HepG2 (cell line): ENCODE measurements at regions not wholly inside any gene's neighbourhood (a gene's known extent, or its start where the extent isn't known, plus 50 kb on each side); places are given as distances from the start of the nearest gene placed in this dataset.

ENCODE experiments used
- AHR ChIP-seq: IDR thresholded peaks from 2 replicates; pipeline ENCODE4 v1.6.1; 2018; ENCODE audit warnings: missing genetic modification reagents, missing compliant biosample characterization
- FOSL2 ChIP-seq: sonication (generic); formaldehyde crosslinking; IDR thresholded peaks from 2 replicates; pipeline ENCODE4 v1.4.0; 2020; ENCODE audit warnings: missing genetic modification reagents
- KIAA2018 ChIP-seq: sonication (generic); formaldehyde crosslinking; IDR thresholded peaks from 2 replicates; pipeline ENCODE4 v1.5.0; 2020; ENCODE audit warnings: mild to moderate bottlenecking, missing genetic modification reagents, borderline replicate concordance
- LRRFIP1 ChIP-seq: sonication (generic); formaldehyde crosslinking; conservative IDR thresholded peaks from 2 replicates; pipeline ENCODE4 v1.4.0; 2020; ENCODE audit warnings: missing genetic modification reagents
- MTA1 ChIP-seq: sonication (generic); formaldehyde crosslinking; IDR thresholded peaks from 2 replicates; pipeline ENCODE4 v1.4.0; 2020; ENCODE audit warnings: missing genetic modification reagents, mild to moderate bottlenecking, borderline replicate concordance
- PLSCR1 ChIP-seq: sonication (generic); formaldehyde crosslinking; IDR thresholded peaks from 2 replicates; pipeline ENCODE4 v1.5.0; 2020; ENCODE audit warnings: missing genetic modification reagents, mild to moderate bottlenecking, borderline replicate concordance
- SMYD3 ChIP-seq: sonication (generic); formaldehyde crosslinking; IDR thresholded peaks from 2 replicates; pipeline ENCODE4 v1.8.1; 2023; ENCODE audit warnings: mild to moderate bottlenecking, missing genetic modification reagents
- ZNF142 ChIP-seq: sonication (generic); formaldehyde crosslinking; IDR thresholded peaks from 2 replicates; pipeline ENCODE4 v1.4.0; 2020; ENCODE audit warnings: missing genetic modification reagents
- ZNF781 ChIP-seq: sonication (generic); formaldehyde crosslinking; IDR thresholded peaks from 2 replicates; pipeline ENCODE4 v1.5.1; 2020; ENCODE audit warnings: borderline replicate concordance, mild to moderate bottlenecking, missing genetic modification reagents; ENCODE audit errors: not compliant biosample characterization
- ZNF83 ChIP-seq: sonication (generic); formaldehyde crosslinking; IDR thresholded peaks from 2 replicates; pipeline ENCODE4 v1.4.0; 2020; ENCODE audit warnings: missing genetic modification reagents, mild to moderate bottlenecking, borderline replicate concordance

- TF ChIP-seq ZNF142 (CRISPR knock-in tag) (no peak), KIAA2018 (CRISPR knock-in tag) (no peak), ZNF83 (CRISPR knock-in tag) (no peak), ZNF781 (no peak), PLSCR1 (CRISPR knock-in tag) (no peak), FOSL2 (CRISPR knock-in tag) (no peak), LRRFIP1 (CRISPR knock-in tag) (no peak), SMYD3 (CRISPR knock-in tag) (no peak), AHR (no peak), MTA1 (no peak)
These were observed 293.2 kb upstream of the FAR2 start (continued) for GRCh38 chr12:28855761-28856310.
